ENCODE measurements at regions not wholly inside any gene's neighbourhood (a gene's known extent, or its start where the extent isn't known, plus 50 kb on each side); places are given as distances from the start of the nearest gene placed in this dataset.

- no peak overlapping the region for H3K4me3 ChIP-seq (ENCODE audit: low read depth, low read length)
- DNase-seq (ENCODE audit: low read depth): no peak
- TF ChIP-seq, protein P1, sequence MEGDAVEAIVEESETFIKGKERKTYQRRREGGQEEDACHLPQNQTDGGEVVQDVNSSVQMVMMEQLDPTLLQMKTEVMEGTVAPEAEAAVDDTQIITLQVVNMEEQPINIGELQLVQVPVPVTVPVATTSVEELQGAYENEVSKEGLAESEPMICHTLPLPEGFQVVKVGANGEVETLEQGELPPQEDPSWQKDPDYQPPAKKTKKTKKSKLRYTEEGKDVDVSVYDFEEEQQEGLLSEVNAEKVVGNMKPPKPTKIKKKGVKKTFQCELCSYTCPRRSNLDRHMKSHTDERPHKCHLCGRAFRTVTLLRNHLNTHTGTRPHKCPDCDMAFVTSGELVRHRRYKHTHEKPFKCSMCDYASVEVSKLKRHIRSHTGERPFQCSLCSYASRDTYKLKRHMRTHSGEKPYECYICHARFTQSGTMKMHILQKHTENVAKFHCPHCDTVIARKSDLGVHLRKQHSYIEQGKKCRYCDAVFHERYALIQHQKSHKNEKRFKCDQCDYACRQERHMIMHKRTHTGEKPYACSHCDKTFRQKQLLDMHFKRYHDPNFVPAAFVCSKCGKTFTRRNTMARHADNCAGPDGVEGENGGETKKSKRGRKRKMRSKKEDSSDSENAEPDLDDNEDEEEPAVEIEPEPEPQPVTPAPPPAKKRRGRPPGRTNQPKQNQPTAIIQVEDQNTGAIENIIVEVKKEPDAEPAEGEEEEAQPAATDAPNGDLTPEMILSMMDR (IDR thresholded peaks at IDR 0.05; ENCODE audit: insufficient read depth, low read depth, low read length): no peak
These were observed 562.1 kb downstream of the TMA16 start for GRCh38 chr4:164056426-164057142.

GRCh38 chr4:164058776-164059445 lies 564.4 kb downstream of the TMA16 start:
- DNase-seq (ENCODE audit: low read depth): no peak
- no peak overlapping the region for H3K4me3 ChIP-seq (ENCODE audit: low read depth, low read length)
- TF ChIP-seq, protein P1 (IDR thresholded peaks at IDR 0.05; ENCODE audit: insufficient read depth, low read depth, low read length): no peak

- H3K4me3 ChIP-seq (ENCODE audit: low read depth, low read length): no peak overlapping the region
- no peak for DNase-seq (ENCODE audit: low read depth)
- TF ChIP-seq, protein P1 (IDR thresholded peaks at IDR 0.05; ENCODE audit: insufficient read depth, low read depth, low read length): no peak
These were observed 566.0 kb downstream of the TMA16 start for GRCh38 chr4:164060456-164060855.

DNA sequence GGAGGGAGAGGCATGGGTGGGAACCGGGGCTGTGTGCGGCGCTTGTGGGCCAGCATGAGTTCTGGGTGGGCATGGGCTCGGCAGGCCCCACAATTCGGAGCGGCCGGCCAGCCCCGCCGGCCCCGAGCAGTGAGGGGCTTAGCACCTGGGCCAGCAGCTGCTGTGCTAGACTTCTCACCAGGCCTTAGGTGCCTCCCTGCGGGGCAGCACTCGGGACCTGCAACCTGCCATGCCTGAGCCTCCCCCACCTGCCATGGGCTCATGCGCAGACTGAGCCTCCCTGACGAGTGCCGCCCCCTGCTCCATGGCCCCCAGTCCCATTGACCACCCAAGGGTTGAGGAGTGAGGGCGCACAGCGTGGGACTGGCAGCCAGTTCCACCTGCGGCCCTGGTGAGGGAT lies 573.9 kb downstream of the TMA16 start:
- TF ChIP-seq, protein P1 (IDR thresholded peaks at IDR 0.05; ENCODE audit: insufficient read depth, low read depth, low read length): no peak
- DNase-seq (ENCODE audit: low read depth): no peak
- H3K4me3 ChIP-seq (ENCODE audit: low read depth, low read length): no peak overlapping the region

GRCh38 chr4:164070625-164071024 lies 576.1 kb downstream of the TMA16 start:
- TF ChIP-seq, protein P1 (IDR thresholded peaks at IDR 0.05; ENCODE audit: insufficient read depth, low read depth, low read length): no peak
- DNase-seq (ENCODE audit: low read depth): no peak
- no peak overlapping the region for H3K4me3 ChIP-seq (ENCODE audit: low read depth, low read length)

GRCh38 chr4:164081371-164081770 lies 586.9 kb downstream of the TMA16 start:
- no peak for DNase-seq (ENCODE audit: low read depth)
- H3K4me3 ChIP-seq (ENCODE audit: low read depth, low read length): no peak overlapping the region
- TF ChIP-seq, protein P1 (IDR thresholded peaks at IDR 0.05; ENCODE audit: insufficient read depth, low read depth, low read length): no peak

All from fibroblast of villous mesenchyme (primary cell).